Tibial nerve (tissue), 3 donors: ENCODE measurements at regions not wholly inside any gene's neighbourhood (a gene's known extent, or its start where the extent isn't known, plus 50 kb on each side); places are given as distances from the start of the nearest gene placed in this dataset.

Experiments
- CTCF ChIP-seq, 5 experiments: fragments of 200-600 bp in 3 of 5; fragments of 450-650 bp in 2 of 5; sonication (generic) in 3 of 5; IDR thresholded peaks; one replicate each; pipeline ENCODE4 v1.5.1; 2016 to 2019; ENCODE audit warnings: antibody characterized with exemption in 5 of 5, mild to moderate bottlenecking in 3 of 5, moderate library complexity in 2 of 5
- POLR2A ChIP-seq, 2 donors: fragments of 450-650 bp; IDR thresholded peaks; one replicate each; pipeline ENCODE4 v1.6.1; 2017; ENCODE audit warnings: antibody characterized with exemption in 2 of 2, mild to moderate bottlenecking in 2 of 2, moderate library complexity in 2 of 2

- no peak for TF ChIP-seq CTCF (IDR thresholded peaks at IDR 0.05)
- TF ChIP-seq POLR2A (IDR thresholded peaks at IDR 0.05) = no peak
Measured at GRCh38 chr4:104879367-104879766, 267.3 kb upstream of the TET2 start.
